H9 (cell line): ENCODE measurements at regions not wholly inside any gene's neighbourhood (a gene's known extent, or its start where the extent isn't known, plus 50 kb on each side); places are given as distances from the start of the nearest gene placed in this dataset.

ENCODE experiments used
- DNase-seq: peaks from one replicate; pipeline ENCODE4 v3.0.0-alpha.2; 2017
- H2AFZ ChIP-seq: one replicate; pipeline ENCODE4 v1.6.1; 2013; ENCODE audit warnings: mild to moderate bottlenecking, low read length, control low read depth, moderate library complexity
- H2AK5ac ChIP-seq: 2 replicates; pipeline ENCODE4 v1.6.1; 2013; ENCODE audit warnings: low read length, control low read depth, mixed read lengths; ENCODE audit not compliant: insufficient read length
- H2BK120ac ChIP-seq: one replicate; pipeline ENCODE4 v1.6.1; 2013; ENCODE audit warnings: low read depth, mild to moderate bottlenecking, low read length, control low read depth, inconsistent platforms; ENCODE audit not compliant: poor library complexity, severe bottlenecking
- H2BK12ac ChIP-seq: 2 replicates; pipeline ENCODE4 v1.6.1; 2013; ENCODE audit warnings: low read length, control low read depth, mixed read lengths, low read depth; ENCODE audit not compliant: insufficient read length
- H2BK15ac ChIP-seq: 2 replicates; pipeline ENCODE4 v1.6.1; 2013; ENCODE audit warnings: low read depth, low read length, control low read depth
- H2BK20ac ChIP-seq: one replicate; pipeline ENCODE4 v1.6.1; 2013; ENCODE audit warnings: low read depth, mild to moderate bottlenecking, low read length, control low read depth, inconsistent platforms; ENCODE audit not compliant: poor library complexity, severe bottlenecking
- H2BK5ac ChIP-seq: 2 replicates; pipeline ENCODE4 v1.6.1; 2013; ENCODE audit warnings: low read length, control low read depth, mixed read lengths; ENCODE audit not compliant: insufficient read length
- H3K14ac ChIP-seq: 2 replicates; pipeline ENCODE4 v1.6.1; 2013; ENCODE audit warnings: low read length, control low read depth; ENCODE audit not compliant: insufficient read depth
- H3K18ac ChIP-seq: 2 replicates; pipeline ENCODE4 v1.6.1; 2013; ENCODE audit warnings: low read depth, mild to moderate bottlenecking, mixed read lengths, low read length, control low read depth; ENCODE audit not compliant: insufficient read length
- H3K23ac ChIP-seq: 2 replicates; pipeline ENCODE4 v1.6.1; 2013; ENCODE audit warnings: low read length, control low read depth, mixed read lengths, low read depth; ENCODE audit not compliant: insufficient read length
- H3K23me2 ChIP-seq: 2 replicates; pipeline ENCODE4 v1.6.1; 2013; ENCODE audit warnings: low read depth, mild to moderate bottlenecking, mixed read lengths, low read length, control low read depth; ENCODE audit not compliant: insufficient read length, poor library complexity, severe bottlenecking
- H3K27ac ChIP-seq: 2 replicates; pipeline ENCODE4 v1.5.1; 2013; ENCODE audit warnings: low read length, control low read depth, mixed read lengths, low read depth; ENCODE audit not compliant: insufficient read length
- H3K27me3 ChIP-seq: 2 replicates; pipeline ENCODE4 v1.6.1; 2013; ENCODE audit warnings: low read length, control low read depth, inconsistent platforms; ENCODE audit not compliant: insufficient read depth
- H3K4ac ChIP-seq: 2 replicates; pipeline ENCODE4 v1.6.1; 2013; ENCODE audit warnings: low read depth, mild to moderate bottlenecking, control low read depth, inconsistent platforms, low read length, moderate library complexity
- H3K4me1 ChIP-seq: 2 replicates; pipeline ENCODE4 v1.6.1; 2013; ENCODE audit warnings: low read length, control low read depth, inconsistent platforms; ENCODE audit not compliant: insufficient read depth
- H3K4me2 ChIP-seq: 2 replicates; pipeline ENCODE4 v1.6.1; 2013; ENCODE audit warnings: low read length, control low read depth, mixed read lengths; ENCODE audit not compliant: insufficient read length, insufficient read depth
- H3K56ac ChIP-seq: 2 replicates; pipeline ENCODE4 v1.6.1; 2013; ENCODE audit warnings: low read depth, mild to moderate bottlenecking, mixed read lengths, low read length, control low read depth; ENCODE audit not compliant: insufficient read length
- H3K79me1 ChIP-seq: 2 replicates; pipeline ENCODE4 v1.6.1; 2013; ENCODE audit warnings: low read depth, mild to moderate bottlenecking, moderate library complexity, low read length, control low read depth, inconsistent platforms; ENCODE audit not compliant: insufficient read depth, poor library complexity, severe bottlenecking
- H3K79me2 ChIP-seq: 2 replicates; pipeline ENCODE4 v1.6.1; 2013; ENCODE audit warnings: low read length, control low read depth, inconsistent platforms; ENCODE audit not compliant: insufficient read depth
- H3K9ac ChIP-seq: 2 replicates; pipeline ENCODE4 v1.6.1; 2013; ENCODE audit warnings: low read length, control low read depth, mixed read lengths; ENCODE audit not compliant: insufficient read length; ENCODE audit errors: extremely low read depth
- H3K9me3 ChIP-seq: one replicate; pipeline ENCODE4 v1.6.1; 2013; ENCODE audit warnings: low read depth, low read length, inconsistent platforms; ENCODE audit not compliant: control insufficient read depth
- H3T11ph ChIP-seq: one replicate; pipeline ENCODE4 v1.6.1; 2013; ENCODE audit warnings: mild to moderate bottlenecking, low read length, control low read depth, inconsistent platforms
- H4K20me1 ChIP-seq: one replicate; pipeline ENCODE4 v1.6.1; 2013; ENCODE audit not compliant: control insufficient read depth, insufficient read length, insufficient read depth
- H4K5ac ChIP-seq: 2 replicates; pipeline ENCODE4 v1.6.1; 2013; ENCODE audit warnings: low read depth, mild to moderate bottlenecking, mixed read lengths, low read length, control low read depth; ENCODE audit not compliant: insufficient read length
- H4K8ac ChIP-seq: replicated peaks from 2 replicates; pipeline ENCODE4 v1.6.1; 2013; ENCODE audit warnings: low read length, control low read depth, mixed read lengths, low read depth; ENCODE audit not compliant: insufficient read length
- H4K91ac ChIP-seq: 2 replicates; pipeline ENCODE4 v1.6.1; 2013; ENCODE audit warnings: low read depth, mild to moderate bottlenecking, moderate library complexity, mixed read lengths, low read length, control low read depth; ENCODE audit not compliant: insufficient read length
- H3K27ac Mint-ChIP-seq, 3 experiments: 2 replicates in 2 of 3; 3 replicates in 1 of 3; pipeline ENCODE4 v1.8.0; 2020 to 2021; ENCODE audit warnings: mixed read lengths in 3 of 3, mild to moderate bottlenecking in 1 of 3, moderate library complexity in 1 of 3
- H3K27me3 Mint-ChIP-seq: 2 replicates; pipeline ENCODE4 v1.8.0; 2021; ENCODE audit warnings: low read depth, mild to moderate bottlenecking, moderate library complexity, mixed read lengths
- H3K36me3 Mint-ChIP-seq, 3 experiments: 2 replicates in 2 of 3; 3 replicates in 1 of 3; pipeline ENCODE4 v1.8.0; 2020 to 2021; ENCODE audit warnings: low read depth in 3 of 3, mixed read lengths in 3 of 3; ENCODE audit not compliant: insufficient read depth in 1 of 3
- H3K4me1 Mint-ChIP-seq, 2 experiments: 2 replicates each; pipeline ENCODE4 v1.8.0; 2020; ENCODE audit warnings: mixed read lengths in 2 of 2
- H3K4me3 Mint-ChIP-seq, 2 experiments: 2 replicates in 1 of 2; 3 replicates in 1 of 2; pipeline ENCODE4 v1.8.0; 2020 to 2021; ENCODE audit warnings: mild to moderate bottlenecking in 2 of 2, mixed read lengths in 2 of 2, moderate library complexity in 1 of 2
- H3K9me3 Mint-ChIP-seq, 2 experiments: 2 replicates in 1 of 2; 3 replicates in 1 of 2; pipeline ENCODE4 v1.8.0; 2020; ENCODE audit warnings: mild to moderate bottlenecking in 2 of 2, mixed read lengths in 2 of 2, moderate library complexity in 1 of 2
- WGBS: extraction: QIAGEN DNeasy Blood & Tissue Kit; methylation state at CpG from one replicate; pipeline ENCODE4 v1.1.7; 2013; ENCODE audit warnings: missing lambda C conversion rate, low lambda C conversion rate, mixed read lengths; ENCODE audit not compliant: insufficient read length; ENCODE audit errors: extremely low coverage; 5-methylcytosine and 5-hydroxymethylcytosine counted together
- TF ChIP-seq, protein P1 (sequence below): fragments of 200-600 bp; sonication (generic); conservative IDR thresholded peaks from 3 replicates; pipeline ENCODE4 v1.8.0; 2021; ENCODE audit warnings: antibody characterized with exemption, mild to moderate bottlenecking

GRCh38 chr18:78418379-78418778, 561.2 kb upstream of the SALL3 start:
- H3K27me3 ChIP-seq: no peaks in the 10 kb centered on the region
- H2BK20ac ChIP-seq: no peak overlapping the region
- no peak overlapping the region for H3K56ac ChIP-seq
- no peak overlapping the region for H3K14ac ChIP-seq
- no peak overlapping the region for H4K5ac ChIP-seq
- H3K23me2 ChIP-seq: no peaks in the 10 kb centered on the region
- H3K4me1 ChIP-seq: no peaks in the 10 kb centered on the region
- no peaks in the 10 kb centered on the region for H3K79me2 ChIP-seq
- H3K27me3 Mint-ChIP-seq: peaks cover 5% of the 10 kb centered on the region; the same call in 1 of the 2 replicates
- H3K36me3 Mint-ChIP-seq: no peaks in the 10 kb centered on the region; a peak in 1 of 7 replicates
- no peak overlapping the region for H3K4me3 Mint-ChIP-seq
- no peak overlapping the region for H3K23ac ChIP-seq
- H3K4me2 ChIP-seq: no peak overlapping the region
- H3K79me1 ChIP-seq: no peaks in the 10 kb centered on the region
- H3K4me1 Mint-ChIP-seq: no peaks in the 10 kb centered on the region
- peak overlapping the region in 1 of 3 experiments; percentile 17; a peak in 1 of 7 replicates for H3K27ac Mint-ChIP-seq
- no peak overlapping the region for H2BK12ac ChIP-seq
- no peak overlapping the region for H3K4ac ChIP-seq
- no peak overlapping the region for H2BK5ac ChIP-seq
- no peak overlapping the region for H2AK5ac ChIP-seq
- no peaks in the 10 kb centered on the region for H3K9me3 Mint-ChIP-seq
- no peak overlapping the region for H3T11ph ChIP-seq
- no peak for DNase-seq
- H2BK120ac ChIP-seq: no peak overlapping the region
- no peak overlapping the region for H4K91ac ChIP-seq
- no peak overlapping the region for H2BK15ac ChIP-seq
- no peak overlapping the region for H3K18ac ChIP-seq
- WGBS: no CpG with 5 or more reads among the region's 7 CpGs
- H3K9ac ChIP-seq: no peak overlapping the region
- TF ChIP-seq, protein P1, sequence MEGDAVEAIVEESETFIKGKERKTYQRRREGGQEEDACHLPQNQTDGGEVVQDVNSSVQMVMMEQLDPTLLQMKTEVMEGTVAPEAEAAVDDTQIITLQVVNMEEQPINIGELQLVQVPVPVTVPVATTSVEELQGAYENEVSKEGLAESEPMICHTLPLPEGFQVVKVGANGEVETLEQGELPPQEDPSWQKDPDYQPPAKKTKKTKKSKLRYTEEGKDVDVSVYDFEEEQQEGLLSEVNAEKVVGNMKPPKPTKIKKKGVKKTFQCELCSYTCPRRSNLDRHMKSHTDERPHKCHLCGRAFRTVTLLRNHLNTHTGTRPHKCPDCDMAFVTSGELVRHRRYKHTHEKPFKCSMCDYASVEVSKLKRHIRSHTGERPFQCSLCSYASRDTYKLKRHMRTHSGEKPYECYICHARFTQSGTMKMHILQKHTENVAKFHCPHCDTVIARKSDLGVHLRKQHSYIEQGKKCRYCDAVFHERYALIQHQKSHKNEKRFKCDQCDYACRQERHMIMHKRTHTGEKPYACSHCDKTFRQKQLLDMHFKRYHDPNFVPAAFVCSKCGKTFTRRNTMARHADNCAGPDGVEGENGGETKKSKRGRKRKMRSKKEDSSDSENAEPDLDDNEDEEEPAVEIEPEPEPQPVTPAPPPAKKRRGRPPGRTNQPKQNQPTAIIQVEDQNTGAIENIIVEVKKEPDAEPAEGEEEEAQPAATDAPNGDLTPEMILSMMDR: no peak
- no peak overlapping the region for H3K27ac ChIP-seq
- H2AFZ ChIP-seq: no peak overlapping the region
- H4K8ac ChIP-seq: no peak overlapping the region
- H4K20me1 ChIP-seq: no peaks in the 10 kb centered on the region
- no peaks in the 10 kb centered on the region for H3K9me3 ChIP-seq
